PC-3 (cell line): ENCODE measurements at regions not wholly inside any gene's neighbourhood (a gene's known extent, or its start where the extent isn't known, plus 50 kb on each side); places are given as distances from the start of the nearest gene placed in this dataset.

Experiments used
- ATAC-seq: fragments of 200-7000 bp; cut with Tn5 transposase; 2 replicates; pipeline ENCODE4 v1.9.1; 2020; ENCODE audit warnings: mild to moderate bottlenecking, moderate library complexity
- BruUV-seq: library from RNA; stranded (reverse); fragments of 400-500 nt; replicated peaks from 2 replicates; lab custom pipeline; 2021; lab: Mats Ljungman, UMichigan
- CTCF ChIA-PET: fragments of 300-600 bp; sonication (Branson Sonifier 250); formaldehyde crosslinking; loops from one replicate; lab custom pipeline; 2022; ENCODE audit warnings: antibody characterized with exemption; lab: Charles Lee
- POLR2A ChIA-PET: fragments of 300-600 bp; sonication (Branson Sonifier 250); formaldehyde crosslinking; loops from one replicate; lab custom pipeline; 2022; ENCODE audit warnings: antibody characterized with exemption; ENCODE audit not compliant: unreplicated experiment; lab: Charles Lee
- DNase-seq: peaks from one replicate; pipeline ENCODE4 v3.0.0-alpha.2; 2015
- H2AFZ ChIP-seq: fragments of 300-600 bp; sonication (generic); 2 replicates; pipeline ENCODE4 v1.6.0; 2016; ENCODE audit warnings: antibody characterized with exemption, low read length
- H3F3A ChIP-seq: fragments of 300-600 bp; sonication (generic); one replicate; pipeline ENCODE4 v1.6.0; 2017; ENCODE audit warnings: antibody characterized with exemption, low read length, control low read depth, mild to moderate bottlenecking; ENCODE audit not compliant: unreplicated experiment
- H3K27ac ChIP-seq: fragments of 300-600 bp; sonication (generic); 2 replicates; pipeline ENCODE4 v1.5.1; 2016; ENCODE audit warnings: mild to moderate bottlenecking, low read length
- H3K27me3 ChIP-seq: fragments of 300-600 bp; sonication (generic); 2 replicates; pipeline ENCODE4 v1.6.1; 2016; ENCODE audit warnings: low read length, mixed read lengths
- H3K36me3 ChIP-seq: fragments of 300-600 bp; sonication (generic); 2 replicates; pipeline ENCODE4 v1.6.1; 2016; ENCODE audit warnings: low read depth, mixed run types, low read length, mixed read lengths
- H3K4me1 ChIP-seq: fragments of 300-600 bp; sonication (generic); 2 replicates; pipeline ENCODE4 v1.5.1; 2016; ENCODE audit warnings: low read length; ENCODE audit not compliant: insufficient read depth
- H3K4me2 ChIP-seq: fragments of 300-600 bp; sonication (generic); 2 replicates; pipeline ENCODE4 v1.6.0; 2016; ENCODE audit warnings: low read length
- H3K4me3 ChIP-seq: fragments of 300-600 bp; sonication (generic); 2 replicates; pipeline ENCODE4 v1.5.1; 2016; ENCODE audit warnings: mild to moderate bottlenecking, low read length, mixed read lengths
- H3K79me2 ChIP-seq: fragments of 300-600 bp; sonication (generic); 2 replicates; pipeline ENCODE4 v1.6.1; 2017; ENCODE audit warnings: low read length, mixed read lengths
- H3K9ac ChIP-seq: fragments of 300-600 bp; sonication (generic); 2 replicates; pipeline ENCODE4 v1.6.0; 2016; ENCODE audit warnings: mild to moderate bottlenecking, low read length
- H3K9me2 ChIP-seq: fragments of 300-600 bp; sonication (generic); replicated peaks from 2 replicates; pipeline ENCODE4 v1.6.1; 2016; ENCODE audit warnings: mixed run types, low read length, mixed read lengths
- H3K9me3 ChIP-seq: fragments of 300-600 bp; sonication (generic); 2 replicates; pipeline ENCODE4 v1.6.1; 2016; ENCODE audit warnings: low read length, mixed read lengths
- H4K20me1 ChIP-seq: fragments of 300-600 bp; sonication (generic); 2 replicates; pipeline ENCODE4 v1.6.1; 2016; ENCODE audit warnings: low read length, mixed read lengths
- EZH2 ChIP-seq: fragments of 300-600 bp; sonication (generic); IDR thresholded peaks from one replicate; pipeline ENCODE4 v1.6.1; 2017; ENCODE audit warnings: antibody characterized with exemption, mild to moderate bottlenecking, low read length; ENCODE audit not compliant: unreplicated experiment
- EZH2phosphoT487 ChIP-seq: fragments of 300-600 bp; sonication (generic); IDR thresholded peaks from 2 replicates; pipeline ENCODE4 v1.6.1; 2018; ENCODE audit warnings: mild to moderate bottlenecking, antibody characterized with exemption, low read length, borderline replicate concordance
- intact Hi-C: fragments of 100-400 bp; cut with micrococcal nuclease; formaldehyde crosslinking; loops from 2 replicates; pipeline ENCODE4 v1.9.0; 2023
- TF ChIP-seq, protein P1 (sequence below): fragments of 300-600 bp; sonication (generic); conservative IDR thresholded peaks from 2 replicates; pipeline ENCODE4 v1.5.1; 2017; ENCODE audit warnings: antibody characterized with exemption, low read depth, mild to moderate bottlenecking, low read length

DNA sequence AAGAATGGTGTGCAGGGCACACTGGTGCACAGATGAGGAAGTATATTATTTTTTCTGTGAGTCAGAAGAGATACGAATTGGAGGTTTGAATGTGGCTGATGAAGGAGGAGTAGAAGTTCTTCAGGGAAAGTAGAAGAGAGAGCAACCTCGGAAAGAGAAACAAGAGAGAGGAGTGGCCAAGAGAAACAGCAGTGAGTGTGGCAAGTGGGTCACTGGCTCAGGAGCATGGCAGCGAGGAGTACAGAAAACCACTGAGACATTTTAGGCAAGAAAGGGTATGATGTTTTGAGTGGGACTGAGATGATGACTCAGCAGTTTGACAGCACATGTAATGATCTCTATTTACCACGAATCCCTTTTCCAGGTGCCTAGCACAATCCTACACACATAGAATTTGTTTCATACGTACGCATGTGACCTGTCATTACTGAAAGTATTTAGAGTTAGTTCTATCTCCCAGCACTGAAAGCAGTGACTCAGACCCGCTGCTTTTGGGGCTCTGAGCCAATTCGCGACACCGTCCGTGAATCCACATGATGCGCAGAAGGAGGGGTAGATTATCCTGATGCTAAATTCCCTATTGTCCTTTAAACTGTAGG, 915.4 kb downstream of the DCDC2C start:
- Histone ChIP-seq H4K20me1 (no peaks in the 10 kb centered on the region), H3K9me2 (no peaks in the 10 kb centered on the region), H3K4me1 (no peaks in the 10 kb centered on the region), H3K4me2 (no peak overlapping the region), H3K9ac (no peak overlapping the region), H3K4me3 (no peak overlapping the region), H2AFZ (no peak overlapping the region), H3F3A (no peaks in the 10 kb centered on the region), H3K36me3 (no peaks in the 10 kb centered on the region), H3K79me2 (no peaks in the 10 kb centered on the region), H3K9me3 (0 out of 2 replicates have a peak, but pooled peaks cover 5% of the 10 kb centered on the region), H3K27ac (no peak overlapping the region), H3K27me3 (no peaks in the 10 kb centered on the region)
- intact Hi-C loops: no loop called here
- no peak for ATAC-seq
- POLR2A ChIA-PET: no interaction called here
- CTCF ChIA-PET: interaction anchor here (0.7 kb wide), 1 partner anchor 927 kb away, joined by 3 read pairs; no protein-coding TSS in a partner anchor
- TF ChIP-seq, protein P1, sequence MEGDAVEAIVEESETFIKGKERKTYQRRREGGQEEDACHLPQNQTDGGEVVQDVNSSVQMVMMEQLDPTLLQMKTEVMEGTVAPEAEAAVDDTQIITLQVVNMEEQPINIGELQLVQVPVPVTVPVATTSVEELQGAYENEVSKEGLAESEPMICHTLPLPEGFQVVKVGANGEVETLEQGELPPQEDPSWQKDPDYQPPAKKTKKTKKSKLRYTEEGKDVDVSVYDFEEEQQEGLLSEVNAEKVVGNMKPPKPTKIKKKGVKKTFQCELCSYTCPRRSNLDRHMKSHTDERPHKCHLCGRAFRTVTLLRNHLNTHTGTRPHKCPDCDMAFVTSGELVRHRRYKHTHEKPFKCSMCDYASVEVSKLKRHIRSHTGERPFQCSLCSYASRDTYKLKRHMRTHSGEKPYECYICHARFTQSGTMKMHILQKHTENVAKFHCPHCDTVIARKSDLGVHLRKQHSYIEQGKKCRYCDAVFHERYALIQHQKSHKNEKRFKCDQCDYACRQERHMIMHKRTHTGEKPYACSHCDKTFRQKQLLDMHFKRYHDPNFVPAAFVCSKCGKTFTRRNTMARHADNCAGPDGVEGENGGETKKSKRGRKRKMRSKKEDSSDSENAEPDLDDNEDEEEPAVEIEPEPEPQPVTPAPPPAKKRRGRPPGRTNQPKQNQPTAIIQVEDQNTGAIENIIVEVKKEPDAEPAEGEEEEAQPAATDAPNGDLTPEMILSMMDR: no peak
- TF ChIP-seq EZH2phosphoT487: no peak
- TF ChIP-seq EZH2: no peak
- BruUV-seq: no TSS peak
- DNase-seq: peak; percentile 2

DNA sequence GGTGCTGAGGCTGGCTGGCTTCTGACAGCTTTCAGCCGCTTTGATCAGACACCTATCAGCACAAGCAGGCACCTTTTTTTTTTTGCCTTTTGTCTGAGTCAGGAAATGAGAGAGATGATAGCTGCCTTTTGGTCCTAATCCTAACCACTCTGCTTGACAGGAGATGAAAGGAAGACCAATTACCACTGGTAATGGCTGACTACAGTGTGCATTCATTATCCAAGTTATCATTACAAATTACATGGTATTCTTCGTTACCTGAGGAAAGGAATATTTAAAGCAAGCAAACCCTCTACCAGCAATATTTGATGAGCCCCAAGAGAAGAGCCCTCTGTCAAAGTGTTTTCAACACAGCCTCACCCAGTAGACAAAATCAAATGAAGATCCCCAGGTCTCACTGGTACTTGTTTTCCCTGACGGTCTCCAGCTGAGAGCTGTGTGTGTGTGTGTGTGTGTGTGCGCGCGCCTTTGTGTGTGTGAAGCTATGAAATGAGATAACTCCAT, 925.7 kb downstream of the DCDC2C start:
- intact Hi-C loops: no loop called here
- Histone ChIP-seq H3F3A (no peaks in the 10 kb centered on the region), H3K36me3 (no peaks in the 10 kb centered on the region), H3K4me3 (no peak overlapping the region), H3K4me1 (no peaks in the 10 kb centered on the region), H3K4me2 (no peak overlapping the region), H3K9ac (no peak overlapping the region), H3K9me2 (no peaks in the 10 kb centered on the region), H3K9me3 (peaks cover 4% of the 10 kb centered on the region; the same call in 1 of the 2 replicates), H4K20me1 (no peaks in the 10 kb centered on the region), H3K27me3 (no peaks in the 10 kb centered on the region), H2AFZ (no peak overlapping the region), H3K27ac (no peak overlapping the region), H3K79me2 (no peaks in the 10 kb centered on the region)
- ChIA-PET POLR2A (no interaction called here), CTCF (no interaction called here)
- ATAC-seq: no peak
- no peak for TF ChIP-seq EZH2phosphoT487
- no peak for TF ChIP-seq EZH2
- TF ChIP-seq, protein P1: no peak
- no peak for DNase-seq
- BruUV-seq: no TSS peak

DNA sequence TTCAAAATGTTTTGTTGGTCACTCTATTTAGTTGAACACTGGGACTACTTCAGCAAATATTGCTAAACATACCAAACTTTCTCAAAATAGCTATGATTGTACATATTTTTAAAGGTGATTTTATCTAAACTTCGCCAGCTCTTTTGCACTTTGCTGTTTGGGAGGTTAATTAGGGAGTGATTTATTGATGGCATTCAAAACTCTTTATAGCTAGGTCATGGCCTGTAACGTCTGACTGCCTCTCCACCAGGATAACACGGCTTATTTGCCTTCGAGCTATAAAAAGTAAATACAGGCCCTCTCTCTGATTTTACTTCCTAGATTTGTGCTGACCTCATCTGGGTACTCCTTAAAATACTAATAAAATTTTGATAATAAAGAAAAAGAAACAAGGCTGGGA, 931.9 kb downstream of the DCDC2C start:
- ATAC-seq (no peak), DNase-seq (no peak)
- no peak overlapping the region for H3K9ac ChIP-seq
- H3K36me3 ChIP-seq: no peaks in the 10 kb centered on the region
- no peaks in the 10 kb centered on the region for H3K9me3 ChIP-seq
- intact Hi-C loops: no loop called here
- no peak overlapping the region for H2AFZ ChIP-seq
- H3F3A ChIP-seq: no peaks in the 10 kb centered on the region
- H3K27ac ChIP-seq: no peak overlapping the region
- H3K9me2 ChIP-seq: no peaks in the 10 kb centered on the region
- no peak for TF ChIP-seq EZH2phosphoT487
- TF ChIP-seq, protein P1: no peak
- no peak for TF ChIP-seq EZH2
- POLR2A ChIA-PET: no interaction called here
- H3K79me2 ChIP-seq: no peaks in the 10 kb centered on the region
- no peaks in the 10 kb centered on the region for H3K4me1 ChIP-seq
- CTCF ChIA-PET: no interaction called here
- H3K4me2 ChIP-seq: no peak overlapping the region
- H4K20me1 ChIP-seq: no peaks in the 10 kb centered on the region
- BruUV-seq: no TSS peak
- no peak overlapping the region for H3K4me3 ChIP-seq
- no peaks in the 10 kb centered on the region for H3K27me3 ChIP-seq
